SK-N-SH (cell line): ENCODE measurements at regions not wholly inside any gene's neighbourhood (a gene's known extent, or its start where the extent isn't known, plus 50 kb on each side); places are given as distances from the start of the nearest gene placed in this dataset.

Experiments used
- CTCF ChIA-PET: fragments of 300-600, 350-600 bp; formaldehyde crosslinking; extraction: SDS; loops from one replicate; lab custom pipeline; 2021; lab: Yijun Ruan, JAX
- POLR2A ChIA-PET: fragments of 350-600 bp; sonication (Branson Sonifier 250); formaldehyde crosslinking; extraction: SDS; loops from one replicate; lab custom pipeline; 2020; ENCODE audit warnings: antibody characterized with exemption, inconsistent platforms; lab: Yijun Ruan, JAX
- DNase-seq: peaks from one replicate; pipeline ENCODE4 v3.0.0; 2012
- H2AFZ ChIP-seq: fragments of 200-600 bp; sonication (generic); 2 replicates; pipeline ENCODE4 v1.8.1; 2016; ENCODE audit warnings: antibody characterized with exemption, mild to moderate bottlenecking, low read depth
- H3F3A ChIP-seq: fragments of 200-600 bp; sonication (generic); replicated peaks from 2 replicates; pipeline ENCODE3; 2016; ENCODE audit warnings: antibody characterized with exemption, mild to moderate bottlenecking; ENCODE audit not compliant: insufficient read depth
- H3K27ac ChIP-seq, 2 experiments: fragments of 200-500 bp in 1 of 2; fragments of 200-600 bp in 1 of 2; sonication (Bioruptor generic) in 1 of 2; sonication (generic), shearing (Covaris generic) in 1 of 2; 2 replicates each; pipeline versions ENCODE4 v1.5.1 to v1.6.1; 2014 to 2016; ENCODE audit warnings: low read depth in 2 of 2, inconsistent platforms in 1 of 2, low read length in 1 of 2, mild to moderate bottlenecking in 1 of 2, mixed read lengths in 1 of 2
- H3K27me3 ChIP-seq: fragments of 200-600 bp; sonication (generic), shearing (Covaris generic); 2 replicates; pipeline ENCODE4 v1.6.1; 2016; ENCODE audit warnings: mixed run types; ENCODE audit not compliant: insufficient read depth
- H3K36me3 ChIP-seq, 2 experiments: fragments of 200-500 bp in 1 of 2; fragments of 200-600 bp in 1 of 2; sonication (Bioruptor generic) in 1 of 2; sonication (generic) in 1 of 2; replicated peaks in 1 of 2; 2 replicates each; pipeline versions ENCODE3 to v1.5.1; 2014 to 2016; ENCODE audit warnings: low read length in 1 of 2, mild to moderate bottlenecking in 1 of 2; ENCODE audit not compliant: insufficient read depth in 2 of 2, control insufficient read depth in 1 of 2
- H3K4me1 ChIP-seq, 2 experiments: fragments of 200-500 bp in 1 of 2; fragments of 200-600 bp in 1 of 2; sonication (Bioruptor generic) in 1 of 2; sonication (generic), shearing (Covaris generic) in 1 of 2; 2 replicates each; pipeline versions ENCODE4 v1.5.1 to v1.6.1; 2014 to 2016; ENCODE audit warnings: low read depth in 1 of 2, low read length in 1 of 2, mixed run types in 1 of 2; ENCODE audit not compliant: insufficient read depth in 2 of 2, control insufficient read depth in 1 of 2
- H3K4me2 ChIP-seq: fragments of 200-600 bp; sonication (generic), shearing (Covaris generic); 2 replicates; pipeline ENCODE4 v1.6.1; 2017; ENCODE audit warnings: mixed run types
- H3K4me3 ChIP-seq, 2 experiments: fragments of 200-500 bp in 1 of 2; fragments of 200-600 bp in 1 of 2; sonication (Bioruptor generic) in 1 of 2; sonication (generic), shearing (Covaris generic) in 1 of 2; 2 replicates each; pipeline versions ENCODE4 v1.5.1 to v1.8.1; 2014 to 2016; ENCODE audit warnings: low read depth in 2 of 2, inconsistent platforms in 1 of 2, low read length in 1 of 2, mild to moderate bottlenecking in 1 of 2, mixed read lengths in 1 of 2, moderate library complexity in 1 of 2
- H3K79me2 ChIP-seq: fragments of 200-600 bp; sonication (generic); 2 replicates; pipeline ENCODE4 v1.8.1; 2017; ENCODE audit warnings: mild to moderate bottlenecking; ENCODE audit not compliant: insufficient read depth
- H3K9ac ChIP-seq: fragments of 200-600 bp; sonication (generic); 2 replicates; pipeline ENCODE4 v1.6.1; 2017; ENCODE audit warnings: mixed run types
- H3K9me2 ChIP-seq: fragments of 200-600 bp; sonication (generic); 2 replicates; pipeline ENCODE4 v1.6.1; 2017; ENCODE audit warnings: mixed run types
- H3K9me3 ChIP-seq: fragments of 200-600 bp; sonication (generic); 2 replicates; pipeline ENCODE4 v1.6.1; 2017; ENCODE audit warnings: mixed run types, mild to moderate bottlenecking, moderate library complexity
- H4K20me1 ChIP-seq: fragments of 200-600 bp; sonication (generic); 2 replicates; pipeline ENCODE4 v1.6.1; 2017; ENCODE audit warnings: mild to moderate bottlenecking, mixed run types; ENCODE audit not compliant: insufficient read depth
- CHD2 ChIP-seq: fragments of 150-350 bp; IDR thresholded peaks from 2 replicates; pipeline ENCODE4 v1.6.1; 2018; ENCODE audit warnings: low read length; ENCODE audit not compliant: partially characterized antibody
- ELF1 ChIP-seq: IDR thresholded peaks from 2 replicates; pipeline ENCODE4 v1.4.0; 2012
- EP300 ChIP-seq, 2 experiments: IDR thresholded peaks; 2 replicates each; pipeline versions ENCODE4 v1.4.0 to v1.6.1; 2012; ENCODE audit warnings: borderline replicate concordance in 1 of 2, low read depth in 1 of 2, low read length in 1 of 2
- EZH2phosphoT487 ChIP-seq: fragments of 200-600 bp; sonication (generic); IDR thresholded peaks from 2 replicates; pipeline ENCODE4 v1.6.1; 2017; ENCODE audit warnings: low read depth, mixed run types, mild to moderate bottlenecking, antibody characterized with exemption, moderate library complexity, borderline replicate concordance
- FOSL2 ChIP-seq: IDR thresholded peaks from 2 replicates; pipeline ENCODE4 v1.4.0; 2012; ENCODE audit warnings: low read depth, mild to moderate bottlenecking, moderate library complexity, borderline replicate concordance
- FOXJ3 ChIP-seq: sonication (generic); formaldehyde crosslinking; IDR thresholded peaks from 2 replicates; pipeline ENCODE4 v1.5.1; 2020; ENCODE audit warnings: mild to moderate bottlenecking, missing genetic modification reagents
- FOXM1 ChIP-seq: IDR thresholded peaks from 2 replicates; pipeline ENCODE4 v1.4.0; 2012; ENCODE audit warnings: low read depth, mild to moderate bottlenecking
- GABPA ChIP-seq: IDR thresholded peaks from 2 replicates; pipeline ENCODE4 v1.4.0; 2012; ENCODE audit warnings: low read depth, mild to moderate bottlenecking
- JUND ChIP-seq: IDR thresholded peaks from 2 replicates; pipeline ENCODE4 v1.4.0; 2012
- MXI1 ChIP-seq: IDR thresholded peaks from 2 replicates; pipeline ENCODE4 v1.6.1; 2012; ENCODE audit warnings: mild to moderate bottlenecking, low read depth, low read length, improper control_type of control experiment
- NFIC ChIP-seq: IDR thresholded peaks from 2 replicates; pipeline ENCODE4 v1.4.0; 2012; ENCODE audit warnings: borderline replicate concordance
- PBX3 ChIP-seq: IDR thresholded peaks from 2 replicates; pipeline ENCODE4; 2012
- RAD21 ChIP-seq: IDR thresholded peaks from 2 replicates; pipeline ENCODE4 v1.6.1; 2012; ENCODE audit warnings: mild to moderate bottlenecking, low read length
- RCOR1 ChIP-seq: fragments of 150-350 bp; IDR thresholded peaks from 2 replicates; pipeline ENCODE4 v1.6.1; 2017; ENCODE audit warnings: antibody characterized with exemption, low read length
- RFX5 ChIP-seq: IDR thresholded peaks from 2 replicates; pipeline ENCODE4 v1.6.1; 2012; ENCODE audit warnings: mild to moderate bottlenecking, improper control_type of control experiment, low read length
- RXRA ChIP-seq: IDR thresholded peaks from 2 replicates; pipeline ENCODE4 v1.4.0; 2012; ENCODE audit warnings: low read depth, mild to moderate bottlenecking, borderline replicate concordance
- SMC3 ChIP-seq: IDR thresholded peaks from 2 replicates; pipeline ENCODE4 v1.6.1; 2012; ENCODE audit warnings: low read depth, low read length, improper control_type of control experiment
- TAF1 ChIP-seq: IDR thresholded peaks from 2 replicates; pipeline ENCODE4 v1.6.1; 2012; ENCODE audit warnings: low read depth, mild to moderate bottlenecking, low read length, moderate library complexity, borderline replicate concordance
- TEAD4 ChIP-seq: IDR thresholded peaks from 2 replicates; pipeline ENCODE4 v1.4.0; 2012; ENCODE audit warnings: mild to moderate bottlenecking, borderline replicate concordance; ENCODE audit not compliant: insufficient read depth
- WGBS: methylation state at CpG from one replicate; pipeline ENCODE4 v1.1.6; 2017; ENCODE audit warnings: low lambda C conversion rate; 5-methylcytosine and 5-hydroxymethylcytosine counted together
- TF ChIP-seq, protein P1 (sequence below): fragments of 150-350 bp; IDR thresholded peaks from 2 replicates; pipeline ENCODE4 v1.6.1; 2016; ENCODE audit warnings: mild to moderate bottlenecking, low read depth, low read length
- TF ChIP-seq, protein P2 (sequence below): IDR thresholded peaks from 2 replicates; pipeline ENCODE4 v1.4.0; 2012; ENCODE audit warnings: low read depth, borderline replicate concordance
- TF ChIP-seq, protein P3 (sequence below): fragments of 150-350 bp; IDR thresholded peaks from 2 replicates; pipeline ENCODE4 v1.6.1; 2017; ENCODE audit warnings: antibody characterized with exemption, low read length, low read depth, borderline replicate concordance
- TF ChIP-seq, protein P4 (sequence below): IDR thresholded peaks from 2 replicates; pipeline ENCODE4 v1.4.0; 2012; ENCODE audit warnings: low read depth, borderline replicate concordance
- TF ChIP-seq, protein P5 (sequence below): fragments of 200-600 bp; sonication (generic); IDR thresholded peaks from 2 replicates; pipeline ENCODE4 v1.6.1; 2017; ENCODE audit warnings: antibody characterized with exemption, mild to moderate bottlenecking, moderate library complexity

GRCh38 chr11:122193457-122193856 is 77.4 kb upstream of the BLID start (continued):
- no peak for TF ChIP-seq EP300 (IDR thresholded peaks at IDR 0.05; ENCODE audit: borderline replicate concordance in 1 of 2, low read depth in 1 of 2, low read length in 1 of 2)
- TF ChIP-seq RCOR1: no peak
- TF ChIP-seq, all 33 proteins: peak for 0

GRCh38 chr11:122192634-122193255 is 76.7 kb upstream of the BLID start:
- H3K9ac ChIP-seq: peak overlapping the region; percentile 20; the same call in 1 of the 2 replicates
- H3K27me3 ChIP-seq: no peaks in the 10 kb centered on the region
- no peaks in the 10 kb centered on the region for H3K36me3 ChIP-seq
- 9% methylated on average over 3 of the region's 3 CpGs for WGBS
- H3K4me3 ChIP-seq: no peak overlapping the region
- H3K4me2 ChIP-seq: peak overlapping the region; percentile 34; the same call in 1 of the 2 replicates
- H3K9me3 ChIP-seq: no peaks in the 10 kb centered on the region
- peaks cover 0 to 63% of the 10 kb centered on the region in 2 experiments for H3K4me1 ChIP-seq
- ChIA-PET CTCF (interaction anchor here (1.7 to 3.1 kb wide), 2 partner anchors 11 to 540 kb away, joined by 6 to 16 read pairs; no protein-coding TSS in a partner anchor), POLR2A (no interaction called here)
- no peaks in the 10 kb centered on the region for H4K20me1 ChIP-seq
- H3K27ac ChIP-seq: peak overlapping the region; percentile 69 to 99
- no peaks in the 10 kb centered on the region for H3K9me2 ChIP-seq
- H2AFZ ChIP-seq: peak overlapping the region; percentile 44; the same call in 1 of the 2 replicates
- H3F3A ChIP-seq: peaks cover 77% of the 10 kb centered on the region
- peaks cover 76% of the 10 kb centered on the region for H3K79me2 ChIP-seq
- DNase-seq: no peak
- TF ChIP-seq, protein P1, sequence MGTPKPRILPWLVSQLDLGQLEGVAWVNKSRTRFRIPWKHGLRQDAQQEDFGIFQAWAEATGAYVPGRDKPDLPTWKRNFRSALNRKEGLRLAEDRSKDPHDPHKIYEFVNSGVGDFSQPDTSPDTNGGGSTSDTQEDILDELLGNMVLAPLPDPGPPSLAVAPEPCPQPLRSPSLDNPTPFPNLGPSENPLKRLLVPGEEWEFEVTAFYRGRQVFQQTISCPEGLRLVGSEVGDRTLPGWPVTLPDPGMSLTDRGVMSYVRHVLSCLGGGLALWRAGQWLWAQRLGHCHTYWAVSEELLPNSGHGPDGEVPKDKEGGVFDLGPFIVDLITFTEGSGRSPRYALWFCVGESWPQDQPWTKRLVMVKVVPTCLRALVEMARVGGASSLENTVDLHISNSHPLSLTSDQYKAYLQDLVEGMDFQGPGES: no peak
- TF ChIP-seq EP300 (IDR thresholded peaks at IDR 0.05; ENCODE audit: borderline replicate concordance in 1 of 2, low read depth in 1 of 2, low read length in 1 of 2): peak in 1 of 2 experiments; percentile 59; a peak in 1 of 4 replicates
- no peak for TF ChIP-seq FOXM1
- TF ChIP-seq TAF1: no peak
- peak; percentile 47 for TF ChIP-seq PBX3
- no peak for TF ChIP-seq SMC3
- no peak for TF ChIP-seq RCOR1
- TF ChIP-seq, protein P2, sequence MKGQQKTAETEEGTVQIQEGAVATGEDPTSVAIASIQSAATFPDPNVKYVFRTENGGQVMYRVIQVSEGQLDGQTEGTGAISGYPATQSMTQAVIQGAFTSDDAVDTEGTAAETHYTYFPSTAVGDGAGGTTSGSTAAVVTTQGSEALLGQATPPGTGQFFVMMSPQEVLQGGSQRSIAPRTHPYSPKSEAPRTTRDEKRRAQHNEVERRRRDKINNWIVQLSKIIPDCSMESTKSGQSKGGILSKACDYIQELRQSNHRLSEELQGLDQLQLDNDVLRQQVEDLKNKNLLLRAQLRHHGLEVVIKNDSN: no peak
- no peak for TF ChIP-seq RFX5
- no peak for TF ChIP-seq RAD21
- TF ChIP-seq FOSL2: peak; percentile 80
- TF ChIP-seq EZH2phosphoT487: no peak
- no peak for TF ChIP-seq ELF1
- peak; percentile 71 for TF ChIP-seq JUND
- no peak for TF ChIP-seq GABPA
- TF ChIP-seq MXI1: no peak
- TF ChIP-seq CHD2: no peak
- peak; percentile 47; the same call in 1 of the 2 replicates for TF ChIP-seq NFIC
- TF ChIP-seq, protein P3, sequence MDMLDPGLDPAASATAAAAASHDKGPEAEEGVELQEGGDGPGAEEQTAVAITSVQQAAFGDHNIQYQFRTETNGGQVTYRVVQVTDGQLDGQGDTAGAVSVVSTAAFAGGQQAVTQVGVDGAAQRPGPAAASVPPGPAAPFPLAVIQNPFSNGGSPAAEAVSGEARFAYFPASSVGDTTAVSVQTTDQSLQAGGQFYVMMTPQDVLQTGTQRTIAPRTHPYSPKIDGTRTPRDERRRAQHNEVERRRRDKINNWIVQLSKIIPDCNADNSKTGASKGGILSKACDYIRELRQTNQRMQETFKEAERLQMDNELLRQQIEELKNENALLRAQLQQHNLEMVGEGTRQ: no peak
- TF ChIP-seq TEAD4: no peak
- TF ChIP-seq, protein P4, sequence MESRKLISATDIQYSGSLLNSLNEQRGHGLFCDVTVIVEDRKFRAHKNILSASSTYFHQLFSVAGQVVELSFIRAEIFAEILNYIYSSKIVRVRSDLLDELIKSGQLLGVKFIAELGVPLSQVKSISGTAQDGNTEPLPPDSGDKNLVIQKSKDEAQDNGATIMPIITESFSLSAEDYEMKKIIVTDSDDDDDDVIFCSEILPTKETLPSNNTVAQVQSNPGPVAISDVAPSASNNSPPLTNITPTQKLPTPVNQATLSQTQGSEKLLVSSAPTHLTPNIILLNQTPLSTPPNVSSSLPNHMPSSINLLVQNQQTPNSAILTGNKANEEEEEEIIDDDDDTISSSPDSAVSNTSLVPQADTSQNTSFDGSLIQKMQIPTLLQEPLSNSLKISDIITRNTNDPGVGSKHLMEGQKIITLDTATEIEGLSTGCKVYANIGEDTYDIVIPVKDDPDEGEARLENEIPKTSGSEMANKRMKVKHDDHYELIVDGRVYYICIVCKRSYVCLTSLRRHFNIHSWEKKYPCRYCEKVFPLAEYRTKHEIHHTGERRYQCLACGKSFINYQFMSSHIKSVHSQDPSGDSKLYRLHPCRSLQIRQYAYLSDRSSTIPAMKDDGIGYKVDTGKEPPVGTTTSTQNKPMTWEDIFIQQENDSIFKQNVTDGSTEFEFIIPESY: no peak
- TF ChIP-seq RXRA: 0 out of 2 replicates have a peak, but pooled peaks have one; percentile 6
- TF ChIP-seq, protein P5, sequence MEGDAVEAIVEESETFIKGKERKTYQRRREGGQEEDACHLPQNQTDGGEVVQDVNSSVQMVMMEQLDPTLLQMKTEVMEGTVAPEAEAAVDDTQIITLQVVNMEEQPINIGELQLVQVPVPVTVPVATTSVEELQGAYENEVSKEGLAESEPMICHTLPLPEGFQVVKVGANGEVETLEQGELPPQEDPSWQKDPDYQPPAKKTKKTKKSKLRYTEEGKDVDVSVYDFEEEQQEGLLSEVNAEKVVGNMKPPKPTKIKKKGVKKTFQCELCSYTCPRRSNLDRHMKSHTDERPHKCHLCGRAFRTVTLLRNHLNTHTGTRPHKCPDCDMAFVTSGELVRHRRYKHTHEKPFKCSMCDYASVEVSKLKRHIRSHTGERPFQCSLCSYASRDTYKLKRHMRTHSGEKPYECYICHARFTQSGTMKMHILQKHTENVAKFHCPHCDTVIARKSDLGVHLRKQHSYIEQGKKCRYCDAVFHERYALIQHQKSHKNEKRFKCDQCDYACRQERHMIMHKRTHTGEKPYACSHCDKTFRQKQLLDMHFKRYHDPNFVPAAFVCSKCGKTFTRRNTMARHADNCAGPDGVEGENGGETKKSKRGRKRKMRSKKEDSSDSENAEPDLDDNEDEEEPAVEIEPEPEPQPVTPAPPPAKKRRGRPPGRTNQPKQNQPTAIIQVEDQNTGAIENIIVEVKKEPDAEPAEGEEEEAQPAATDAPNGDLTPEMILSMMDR: no peak
- TF ChIP-seq FOXJ3: no peak
